ENCODE measurements at regions not wholly inside any gene's neighbourhood (a gene's known extent, or its start where the extent isn't known, plus 50 kb on each side); places are given as distances from the start of the nearest gene placed in this dataset.

- no peak for TF ChIP-seq CTCF (IDR thresholded peaks at IDR 0.05)
- no peak for TF ChIP-seq POLR2A (IDR thresholded peaks at IDR 0.05)
Measured at GRCh38 chr1:56054959-56055358, 524.4 kb downstream of the PLPP3 start.

All from lower leg skin (tissue), 3 donors.